Tibial nerve (tissue), 4 donors: ENCODE measurements at regions not wholly inside any gene's neighbourhood (a gene's known extent, or its start where the extent isn't known, plus 50 kb on each side); places are given as distances from the start of the nearest gene placed in this dataset.

Experiments used
- DNase-seq, 2 donors: peaks; one replicate each; pipeline ENCODE4 v3.0.0-alpha.2; 2019; ENCODE audit warnings: low spot score in 2 of 2
- H3K27ac ChIP-seq, 4 donors: fragments of 200-600 bp; sonication (generic) in 3 of 4; one replicate each; pipeline ENCODE4 v1.5.1; 2017 to 2019; ENCODE audit warnings: mild to moderate bottlenecking in 1 of 4
- H3K27me3 ChIP-seq, 2 donors: fragments of 200-600 bp; sonication (generic) in 1 of 2; one replicate each; pipeline versions ENCODE4 v1.5.1 to v1.6.0; 2017 to 2019
- H3K36me3 ChIP-seq, 3 donors: fragments of 200-600 bp; sonication (generic); one replicate each; pipeline ENCODE4 v1.5.1; 2018 to 2019
- H3K4me1 ChIP-seq, 4 donors: fragments of 200-600 bp; sonication (generic) in 3 of 4; one replicate each; pipeline ENCODE4 v1.5.1; 2017 to 2019
- H3K4me3 ChIP-seq, 4 donors: fragments of 200-600 bp; sonication (generic) in 3 of 4; one replicate each; pipeline ENCODE4 v1.5.1; 2017 to 2019; ENCODE audit warnings: mild to moderate bottlenecking in 1 of 4, moderate library complexity in 1 of 4
- H3K9me3 ChIP-seq, 4 donors: fragments of 200-600 bp; sonication (generic) in 3 of 4; one replicate each; pipeline ENCODE4 v1.5.1; 2017 to 2019
- CTCF ChIP-seq, 5 experiments: fragments of 200-600 bp in 3 of 5; fragments of 450-650 bp in 2 of 5; sonication (generic) in 3 of 5; IDR thresholded peaks; one replicate each; pipeline ENCODE4 v1.5.1; 2016 to 2019; ENCODE audit warnings: antibody characterized with exemption in 5 of 5, mild to moderate bottlenecking in 3 of 5, moderate library complexity in 2 of 5
- EP300 ChIP-seq, 2 donors: sonication (generic); formaldehyde crosslinking; IDR thresholded peaks; one replicate each; pipeline ENCODE4 v1.6.1; 2017; ENCODE audit warnings: antibody characterized with exemption in 2 of 2, mild to moderate bottlenecking in 1 of 2
- POLR2A ChIP-seq, 2 donors: fragments of 450-650 bp; IDR thresholded peaks; one replicate each; pipeline ENCODE4 v1.6.1; 2017; ENCODE audit warnings: antibody characterized with exemption in 2 of 2, mild to moderate bottlenecking in 2 of 2, moderate library complexity in 2 of 2
- WGBS, 2 donors: methylation state at CpG; one replicate each; pipeline ENCODE4 v1.1.5; 2018; 5-methylcytosine and 5-hydroxymethylcytosine counted together

DNA sequence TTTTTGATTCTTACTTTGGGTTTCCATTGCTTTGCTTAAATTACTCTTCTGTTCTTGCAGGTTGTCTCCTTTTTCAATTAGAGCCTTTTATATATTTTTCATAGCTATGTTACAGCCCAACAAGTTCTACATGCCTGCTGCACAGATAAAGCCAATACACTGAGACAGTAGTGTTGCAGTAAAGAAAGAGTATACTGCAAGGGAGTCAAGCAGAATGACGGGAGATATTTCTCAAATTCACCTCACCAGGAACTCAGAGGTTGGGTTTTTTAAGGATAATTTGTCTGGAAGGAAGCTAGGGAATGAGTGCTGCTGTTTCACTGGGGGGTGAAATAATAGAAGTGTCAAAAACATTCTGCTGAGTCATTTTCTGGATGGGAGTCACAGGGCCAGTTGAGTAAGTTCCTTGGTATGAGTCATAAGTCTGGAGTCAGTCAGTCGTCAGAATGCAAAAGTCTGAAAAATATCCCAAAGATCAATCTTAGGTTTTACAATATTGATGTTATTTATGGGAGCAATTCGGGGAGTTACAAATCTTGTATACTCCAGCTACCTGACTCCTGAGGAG lies 193.0 kb upstream of the RGPD4 start:
- no peak overlapping the region for H3K4me3 ChIP-seq
- H3K36me3 ChIP-seq = no peaks in the 10 kb centered on the region
- peaks cover 0 to 19% (median 4%) of the 10 kb centered on the region in 4 donors for H3K9me3 ChIP-seq
- TF ChIP-seq EP300 (IDR thresholded peaks at IDR 0.05) (no peak), CTCF (IDR thresholded peaks at IDR 0.05) (no peak), POLR2A (IDR thresholded peaks at IDR 0.05) (no peak)
- H3K4me1 ChIP-seq = no peaks in the 10 kb centered on the region
- no peak overlapping the region for H3K27ac ChIP-seq
- DNase-seq = no peak
- 77 to 86% methylated on average over 3 of the region's 3 CpGs for WGBS, 2 donors
- H3K27me3 ChIP-seq = no peaks in the 10 kb centered on the region

- DNase-seq = no peak
- Histone ChIP-seq H3K27me3 (no peaks in the 10 kb centered on the region), H3K27ac (no peak overlapping the region), H3K4me1 (no peaks in the 10 kb centered on the region), H3K36me3 (no peaks in the 10 kb centered on the region), H3K9me3 (peaks cover 0 to 17% (median 3%) of the 10 kb centered on the region in 4 donors), H3K4me3 (no peak overlapping the region)
- TF ChIP-seq CTCF (IDR thresholded peaks at IDR 0.05) = no peak
- TF ChIP-seq POLR2A (IDR thresholded peaks at IDR 0.05) = no peak
- WGBS, 2 donors = 92 to 100% methylated on average over 1 of the region's 1 CpG
Measured at GRCh38 chr2:107634172-107634571, 192.5 kb upstream of the RGPD4 start.

- no peak for TF ChIP-seq POLR2A (IDR thresholded peaks at IDR 0.05)
- Histone ChIP-seq H3K27me3 (no peaks in the 10 kb centered on the region), H3K4me3 (no peak overlapping the region), H3K4me1 (no peaks in the 10 kb centered on the region), H3K9me3 (peaks cover 0 to 21% (median 3%) of the 10 kb centered on the region in 4 donors), H3K27ac (no peak overlapping the region), H3K36me3 (no peaks in the 10 kb centered on the region)
- no peak for DNase-seq
- 70 to 76% methylated on average over 3 of the region's 3 CpGs for WGBS, 2 donors
Measured at GRCh38 chr2:107635883-107636282, 190.8 kb upstream of the RGPD4 start.

GRCh38 chr2:107645586-107645985 lies 181.1 kb upstream of the RGPD4 start:
- Histone ChIP-seq H3K4me1 (no peaks in the 10 kb centered on the region), H3K9me3 (peaks cover 0 to 39% (median 10%) of the 10 kb centered on the region in 4 donors), H3K36me3 (no peaks in the 10 kb centered on the region), H3K4me3 (no peak overlapping the region), H3K27ac (no peak overlapping the region), H3K27me3 (no peaks in the 10 kb centered on the region)
- no peak for DNase-seq
- no peak for TF ChIP-seq CTCF (IDR thresholded peaks at IDR 0.05)
- TF ChIP-seq POLR2A (IDR thresholded peaks at IDR 0.05) = no peak
- no peak for TF ChIP-seq EP300 (IDR thresholded peaks at IDR 0.05)

- TF ChIP-seq POLR2A (IDR thresholded peaks at IDR 0.05) = no peak
- no peak for TF ChIP-seq EP300 (IDR thresholded peaks at IDR 0.05)
- no peak for TF ChIP-seq CTCF (IDR thresholded peaks at IDR 0.05)
- Histone ChIP-seq H3K4me3 (no peak overlapping the region), H3K27ac (no peak overlapping the region), H3K4me1 (no peaks in the 10 kb centered on the region), H3K9me3 (peaks cover 0 to 21% (median 6%) of the 10 kb centered on the region in 4 donors), H3K36me3 (no peaks in the 10 kb centered on the region), H3K27me3 (no peaks in the 10 kb centered on the region)
- DNase-seq = no peak
- WGBS, 2 donors = 78 to 86% methylated on average over 11 of the region's 11 CpGs
Measured at GRCh38 chr2:107648781-107649404, 177.8 kb upstream of the RGPD4 start.
